ENCODE measurements at regions not wholly inside any gene's neighbourhood (a gene's known extent, or its start where the extent isn't known, plus 50 kb on each side); places are given as distances from the start of the nearest gene placed in this dataset.

DNA sequence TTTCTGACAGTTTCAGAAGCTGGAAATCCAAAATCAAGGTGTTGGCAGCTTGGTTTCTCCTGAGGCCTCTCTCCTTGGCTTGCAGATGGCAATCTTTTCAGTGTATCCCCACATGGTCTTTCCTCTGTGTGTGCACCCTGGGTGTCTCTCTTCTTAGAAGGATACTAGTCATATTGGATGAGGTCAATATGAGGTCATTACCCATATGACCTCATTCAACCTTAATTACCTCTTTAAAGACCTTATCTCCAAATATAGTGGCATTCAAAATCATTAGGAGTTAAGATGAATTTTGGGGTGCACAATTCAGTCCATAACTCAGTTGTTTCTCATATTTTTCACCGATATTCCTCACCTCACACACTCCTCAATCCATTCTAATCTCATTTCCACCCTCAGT lies 92.4 kb upstream of the TGM3 start:
- H3K27me3 Mint-ChIP-seq (ENCODE audit: low read depth), result peaks cover 13% of the 10 kb centered on the region
- H3K9me3 Mint-ChIP-seq (ENCODE audit: low read depth), result no peaks in the 10 kb centered on the region
- no peak for DNase-seq (ENCODE audit: low spot score)
- no peaks in the 10 kb centered on the region for H3K4me1 Mint-ChIP-seq (ENCODE audit: low read depth)
- no peak overlapping the region for H3K27ac Mint-ChIP-seq (ENCODE audit: unreplicated experiment)
- TF ChIP-seq, protein P1, sequence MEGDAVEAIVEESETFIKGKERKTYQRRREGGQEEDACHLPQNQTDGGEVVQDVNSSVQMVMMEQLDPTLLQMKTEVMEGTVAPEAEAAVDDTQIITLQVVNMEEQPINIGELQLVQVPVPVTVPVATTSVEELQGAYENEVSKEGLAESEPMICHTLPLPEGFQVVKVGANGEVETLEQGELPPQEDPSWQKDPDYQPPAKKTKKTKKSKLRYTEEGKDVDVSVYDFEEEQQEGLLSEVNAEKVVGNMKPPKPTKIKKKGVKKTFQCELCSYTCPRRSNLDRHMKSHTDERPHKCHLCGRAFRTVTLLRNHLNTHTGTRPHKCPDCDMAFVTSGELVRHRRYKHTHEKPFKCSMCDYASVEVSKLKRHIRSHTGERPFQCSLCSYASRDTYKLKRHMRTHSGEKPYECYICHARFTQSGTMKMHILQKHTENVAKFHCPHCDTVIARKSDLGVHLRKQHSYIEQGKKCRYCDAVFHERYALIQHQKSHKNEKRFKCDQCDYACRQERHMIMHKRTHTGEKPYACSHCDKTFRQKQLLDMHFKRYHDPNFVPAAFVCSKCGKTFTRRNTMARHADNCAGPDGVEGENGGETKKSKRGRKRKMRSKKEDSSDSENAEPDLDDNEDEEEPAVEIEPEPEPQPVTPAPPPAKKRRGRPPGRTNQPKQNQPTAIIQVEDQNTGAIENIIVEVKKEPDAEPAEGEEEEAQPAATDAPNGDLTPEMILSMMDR (IDR thresholded peaks at IDR 0.05), result no peak
- no peaks in the 10 kb centered on the region for H3K36me3 Mint-ChIP-seq (ENCODE audit: low read depth)
- no peak overlapping the region for H3K4me3 Mint-ChIP-seq (ENCODE audit: unreplicated experiment)

DNA sequence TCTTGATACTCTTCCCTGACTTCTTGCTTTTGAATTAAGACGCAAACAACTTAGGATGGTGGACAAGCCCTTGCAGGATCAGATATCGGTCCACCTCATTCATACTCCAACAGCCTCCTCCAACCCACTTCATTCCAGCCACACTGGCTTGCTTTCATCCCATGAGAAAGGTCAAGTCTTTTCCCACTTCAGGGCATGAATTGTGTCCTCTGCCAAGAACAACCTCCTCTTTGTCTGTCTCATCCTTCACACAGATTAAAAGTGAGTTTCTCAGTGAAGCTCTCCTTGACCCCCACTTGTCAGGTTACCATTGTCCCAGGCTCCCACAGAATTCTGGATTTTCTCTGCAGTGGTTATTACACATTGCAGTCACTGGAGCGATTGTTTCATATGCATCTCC lies 91.8 kb upstream of the TGM3 start:
- no peaks in the 10 kb centered on the region for H3K9me3 Mint-ChIP-seq (ENCODE audit: low read depth)
- no peak overlapping the region for H3K27ac Mint-ChIP-seq (ENCODE audit: unreplicated experiment)
- H3K4me3 Mint-ChIP-seq (ENCODE audit: unreplicated experiment), result no peak overlapping the region
- TF ChIP-seq, protein P1 (IDR thresholded peaks at IDR 0.05), result no peak
- H3K4me1 Mint-ChIP-seq (ENCODE audit: low read depth), result no peaks in the 10 kb centered on the region
- H3K36me3 Mint-ChIP-seq (ENCODE audit: low read depth), result no peaks in the 10 kb centered on the region
- no peak for DNase-seq (ENCODE audit: low spot score)
- peaks cover 16% of the 10 kb centered on the region for H3K27me3 Mint-ChIP-seq (ENCODE audit: low read depth)

DNA sequence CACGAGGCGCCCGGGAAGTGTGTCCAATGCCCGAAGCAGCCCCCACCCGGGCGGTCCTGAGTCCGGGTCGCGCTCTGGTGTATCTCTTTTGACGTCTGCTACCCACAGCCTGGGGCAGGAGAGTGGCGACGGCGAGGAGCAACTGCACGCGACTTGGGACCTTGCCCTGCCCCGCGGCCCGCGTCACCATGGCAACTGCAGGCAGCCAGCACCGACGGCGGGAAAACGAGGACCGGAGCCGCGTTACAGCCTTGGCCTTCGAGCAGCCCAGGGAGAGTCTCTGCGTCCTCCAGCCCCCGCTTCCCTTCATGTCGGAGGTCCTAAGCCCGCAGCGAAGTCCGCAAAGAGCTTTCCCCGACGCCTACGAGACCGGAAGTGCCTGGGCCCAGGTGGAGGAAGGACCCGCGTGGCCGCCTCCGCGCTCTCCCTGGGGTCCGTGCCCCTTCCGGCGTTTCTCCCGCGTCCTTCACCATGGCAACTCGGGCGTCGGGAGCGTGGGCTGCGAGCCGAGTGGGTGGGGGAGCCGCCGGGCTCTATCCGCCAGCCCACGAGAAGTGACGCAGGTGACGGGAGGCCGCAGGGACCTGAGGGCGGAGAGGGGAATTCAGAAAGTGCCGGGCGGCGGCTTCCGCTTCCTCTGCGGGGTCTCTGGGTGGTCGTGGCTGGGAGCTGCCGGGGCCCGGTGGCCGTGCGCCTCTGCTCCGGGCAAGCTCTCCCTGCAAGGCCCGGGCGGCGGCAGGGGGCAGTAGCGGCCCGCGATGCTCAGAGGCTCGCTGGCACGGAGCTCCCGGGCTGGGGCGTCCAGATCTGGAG lies 88.6 kb upstream of the TGM3 start:
- H3K9me3 Mint-ChIP-seq (ENCODE audit: low read depth), result no peaks in the 10 kb centered on the region
- H3K36me3 Mint-ChIP-seq (ENCODE audit: low read depth), result no peaks in the 10 kb centered on the region
- TF ChIP-seq, protein P1 (IDR thresholded peaks at IDR 0.05), result peak; percentile 90
- H3K27ac Mint-ChIP-seq (ENCODE audit: unreplicated experiment), result no peak overlapping the region
- DNase-seq (ENCODE audit: low spot score), result peak; percentile 89
- H3K27me3 Mint-ChIP-seq (ENCODE audit: low read depth), result peaks cover 20% of the 10 kb centered on the region
- H3K4me3 Mint-ChIP-seq (ENCODE audit: unreplicated experiment), result peak overlapping the region; percentile 72
- H3K4me1 Mint-ChIP-seq (ENCODE audit: low read depth), result no peaks in the 10 kb centered on the region

DNA sequence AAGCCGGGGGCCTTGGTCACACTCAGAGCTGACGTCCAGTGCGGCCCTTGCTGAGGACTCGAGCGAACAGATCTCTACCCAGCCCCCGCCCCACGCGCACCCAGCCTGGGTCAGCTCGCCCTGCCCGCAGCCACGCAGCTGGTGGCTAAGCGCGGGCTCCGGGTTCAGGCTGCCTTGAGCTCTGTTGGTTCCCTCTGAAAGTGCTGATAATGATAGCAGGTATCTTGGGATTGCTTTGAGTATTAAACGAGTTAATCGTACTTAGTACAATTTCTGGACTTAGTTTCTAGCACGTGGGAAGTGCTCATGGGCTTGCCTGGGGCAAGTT lies 88.1 kb upstream of the TGM3 start:
- no peaks in the 10 kb centered on the region for H3K4me1 Mint-ChIP-seq (ENCODE audit: low read depth)
- peaks cover 23% of the 10 kb centered on the region for H3K27me3 Mint-ChIP-seq (ENCODE audit: low read depth)

DNA sequence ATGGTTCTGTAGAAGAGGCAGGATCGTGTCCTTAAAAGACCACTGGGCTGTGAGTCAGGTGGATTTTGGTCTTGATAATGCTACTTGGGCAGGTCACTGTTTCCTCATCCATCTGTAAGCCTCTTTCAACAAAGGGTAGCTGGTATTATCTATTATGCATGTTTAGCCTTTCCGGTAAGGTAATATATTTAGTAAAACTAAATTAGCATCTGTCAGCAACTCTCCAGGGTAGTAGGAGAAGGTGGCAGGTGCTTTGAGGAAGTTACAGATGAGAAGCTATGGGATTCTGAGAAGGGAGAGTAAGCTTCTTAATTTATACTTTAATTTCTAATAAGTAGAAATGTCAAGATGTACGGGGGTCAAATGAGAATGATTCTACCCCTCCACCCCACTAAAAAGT lies 86.9 kb upstream of the TGM3 start:
- peaks cover 22% of the 10 kb centered on the region for H3K27me3 Mint-ChIP-seq (ENCODE audit: low read depth)
- TF ChIP-seq, protein P1 (IDR thresholded peaks at IDR 0.05), result no peak
- H3K27ac Mint-ChIP-seq (ENCODE audit: unreplicated experiment), result no peak overlapping the region
- H3K9me3 Mint-ChIP-seq (ENCODE audit: low read depth), result no peaks in the 10 kb centered on the region
- H3K36me3 Mint-ChIP-seq (ENCODE audit: low read depth), result no peaks in the 10 kb centered on the region
- no peaks in the 10 kb centered on the region for H3K4me1 Mint-ChIP-seq (ENCODE audit: low read depth)
- H3K4me3 Mint-ChIP-seq (ENCODE audit: unreplicated experiment), result no peak overlapping the region
- DNase-seq (ENCODE audit: low spot score), result no peak

More for the DNA sequence above, 88.1 kb upstream of the TGM3 start:
- no peaks in the 10 kb centered on the region for H3K36me3 Mint-ChIP-seq (ENCODE audit: low read depth)
- TF ChIP-seq, protein P1 (IDR thresholded peaks at IDR 0.05), result peak; percentile 52
- no peaks in the 10 kb centered on the region for H3K9me3 Mint-ChIP-seq (ENCODE audit: low read depth)
- H3K27ac Mint-ChIP-seq (ENCODE audit: unreplicated experiment), result no peak overlapping the region
- DNase-seq (ENCODE audit: low spot score), result no peak
- H3K4me3 Mint-ChIP-seq (ENCODE audit: unreplicated experiment), result peak overlapping the region; percentile 72
